ENCODE measurements at regions not wholly inside any gene's neighbourhood (a gene's known extent, or its start where the extent isn't known, plus 50 kb on each side); places are given as distances from the start of the nearest gene placed in this dataset.

DNA sequence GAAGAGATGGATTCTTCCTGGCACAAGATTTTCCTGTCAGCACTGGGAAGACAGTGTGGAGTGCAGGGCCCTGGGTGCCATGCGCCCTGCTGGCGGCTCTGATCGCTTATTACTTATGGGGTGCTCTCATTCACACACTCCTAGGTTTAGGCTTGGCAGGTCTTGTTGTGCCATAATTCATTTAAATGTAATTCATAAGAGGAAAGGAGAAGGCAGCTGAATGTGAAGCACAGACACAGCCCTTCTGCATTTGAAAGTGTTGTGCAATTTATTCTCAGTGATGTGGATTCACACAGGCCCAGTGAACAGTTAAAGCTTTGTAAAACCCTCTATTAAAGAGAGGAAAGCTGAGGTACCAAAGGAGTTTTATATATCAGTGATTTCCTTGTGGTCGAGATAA lies 249.7 kb downstream of the C4orf33 start:
- FAIRE-seq (no peak), ATAC-seq (no peak), DNase-seq (ENCODE audit: low read depth, low spot score) (no peak)
- Histone ChIP-seq H3K27me3 (replicated peaks in 1 of 2; ENCODE audit: control insufficient read depth in 2 of 2, insufficient read depth in 2 of 2, low read length in 1 of 2) (no peaks in the 10 kb centered on the region), H4K20me1 (ENCODE audit: control insufficient read depth, insufficient read depth) (no peaks in the 10 kb centered on the region), H3K79me2 (ENCODE audit: control insufficient read depth, insufficient read depth, low read length) (no peaks in the 10 kb centered on the region), H3K36me3 (ENCODE audit: control insufficient read depth in 2 of 2, insufficient read depth in 2 of 2, low read length in 1 of 2) (no peaks in the 10 kb centered on the region), H3K9me3 (replicated peaks; ENCODE audit: control insufficient read depth, insufficient read depth, low read length) (no peaks in the 10 kb centered on the region), H2AFZ (ENCODE audit: control insufficient read depth, low read depth, low read length) (no peak overlapping the region), H3K4me3 (no peak overlapping the region), H3K27ac (ENCODE audit: control insufficient read depth, insufficient read depth) (no peak overlapping the region), H3K4me1 (ENCODE audit: control insufficient read depth, insufficient read depth, low read length) (no peaks in the 10 kb centered on the region), H3K9ac (ENCODE audit: control insufficient read depth, insufficient read depth, low read length) (no peak overlapping the region), H3K4me2 (ENCODE audit: control insufficient read depth, insufficient read depth) (no peak overlapping the region)
- 37% methylated on average over 4 of the region's 4 CpGs for WGBS (ENCODE audit: insufficient coverage, insufficient replicate concordance, low lambda C conversion rate, missing lambda C conversion rate)
- TF ChIP-seq PKNOX1 (IDR thresholded peaks at IDR 0.05) (no peak), CBX5 (IDR thresholded peaks at IDR 0.05; ENCODE audit: low read depth) (no peak), POLR2AphosphoS5 (IDR thresholded peaks at IDR 0.05; ENCODE audit: low read length) (no peak), IRF4 (IDR thresholded peaks at IDR 0.05; ENCODE audit: low read depth, low read length) (no peak), SIN3A (IDR thresholded peaks at IDR 0.05; ENCODE audit: low read depth, low read length) (no peak), ASH2L (IDR thresholded peaks at IDR 0.05; ENCODE audit: borderline replicate concordance, low read depth) (no peak), BCL11A (IDR thresholded peaks at IDR 0.05; ENCODE audit: low read depth, low read length) (no peak), TARDBP (IDR thresholded peaks at IDR 0.05; ENCODE audit: borderline replicate concordance) (no peak), HDGF (IDR thresholded peaks at IDR 0.05) (no peak), YBX1 (IDR thresholded peaks at IDR 0.05) (no peak)
- intact Hi-C loops (cut with micrococcal nuclease; ENCODE audit: unreplicated experiment) (no loop called here), in situ Hi-C loops (cut with MboI) (no loop called here)
- RAD21 ChIA-PET (ENCODE audit: unreplicated experiment): no interaction called here
- POLR2A ChIA-PET: no interaction called here
- CTCF ChIA-PET: interaction anchor here (0.5 kb wide), 1 partner anchor 126 kb away, joined by 5 read pairs; no protein-coding TSS in a partner anchor
- BruUV-seq (replicated peaks): no TSS peak
- SMC1A ChIA-PET (ENCODE audit: uncharacterized antibody, unreplicated experiment): no interaction called here

DNA sequence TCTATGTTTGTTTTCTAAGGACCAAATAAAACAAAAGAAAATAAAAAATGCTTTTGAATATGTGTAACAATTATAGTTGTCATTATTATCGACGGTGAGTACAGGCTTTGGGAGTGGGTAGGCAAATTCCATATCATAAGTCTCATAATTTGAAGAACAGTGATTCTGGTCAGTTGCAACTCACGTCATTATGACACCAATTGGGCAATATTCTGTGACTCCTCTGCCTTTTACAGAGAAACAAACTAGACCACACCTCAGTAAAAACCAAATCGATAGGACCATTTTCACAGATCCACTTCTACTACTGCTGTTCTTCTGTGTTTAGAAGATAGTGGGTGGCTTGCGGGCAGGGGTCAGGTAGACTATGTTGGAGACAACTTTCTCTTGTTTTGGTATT lies 250.1 kb downstream of the C4orf33 start:
- no TSS peak for BruUV-seq (replicated peaks)
- H3K27ac ChIP-seq (ENCODE audit: control insufficient read depth, insufficient read depth): no peak overlapping the region
- H3K4me3 ChIP-seq: no peak overlapping the region
- H3K36me3 ChIP-seq (ENCODE audit: control insufficient read depth in 2 of 2, insufficient read depth in 2 of 2, low read length in 1 of 2): no peaks in the 10 kb centered on the region
- 50% methylated on average over 5 of the region's 5 CpGs for WGBS (ENCODE audit: insufficient coverage, insufficient replicate concordance, low lambda C conversion rate, missing lambda C conversion rate)
- DNase-seq (ENCODE audit: low read depth, low spot score): no peak
- no peak for FAIRE-seq
- no peak for ATAC-seq
- intact Hi-C loops (cut with micrococcal nuclease; ENCODE audit: unreplicated experiment) (no loop called here), in situ Hi-C loops (cut with MboI) (no loop called here)
- POLR2A ChIA-PET: no interaction called here
- H3K79me2 ChIP-seq (ENCODE audit: control insufficient read depth, insufficient read depth, low read length): no peaks in the 10 kb centered on the region
- no peak overlapping the region for H3K4me2 ChIP-seq (ENCODE audit: control insufficient read depth, insufficient read depth)
- no peaks in the 10 kb centered on the region for H3K9me3 ChIP-seq (replicated peaks; ENCODE audit: control insufficient read depth, insufficient read depth, low read length)
- no peak overlapping the region for H3K9ac ChIP-seq (ENCODE audit: control insufficient read depth, insufficient read depth, low read length)
- SMC1A ChIA-PET (ENCODE audit: uncharacterized antibody, unreplicated experiment): no interaction called here
- H4K20me1 ChIP-seq (ENCODE audit: control insufficient read depth, insufficient read depth): no peaks in the 10 kb centered on the region
- CTCF ChIA-PET: interaction anchor here (0.8 to 1.6 kb wide), 2 partner anchors 10 to 16 kb away, joined by 3 to 4 read pairs; no protein-coding TSS in a partner anchor
- no peaks in the 10 kb centered on the region for H3K27me3 ChIP-seq (replicated peaks in 1 of 2; ENCODE audit: control insufficient read depth in 2 of 2, insufficient read depth in 2 of 2, low read length in 1 of 2)
- H2AFZ ChIP-seq (ENCODE audit: control insufficient read depth, low read depth, low read length): no peak overlapping the region
- RAD21 ChIA-PET (ENCODE audit: unreplicated experiment): no interaction called here
- no peaks in the 10 kb centered on the region for H3K4me1 ChIP-seq (ENCODE audit: control insufficient read depth, insufficient read depth, low read length)
- TF ChIP-seq CUX1 (IDR thresholded peaks at IDR 0.05; ENCODE audit: insufficient replicate concordance, low read depth, low read length): no peak
- TF ChIP-seq HDAC2 (IDR thresholded peaks at IDR 0.05): no peak
- TF ChIP-seq TCF7 (IDR thresholded peaks at IDR 0.05; ENCODE audit: borderline replicate concordance): no peak
- no peak for TF ChIP-seq NFYB (IDR thresholded peaks at IDR 0.05; ENCODE audit: insufficient read depth, low read depth, low read length)
- TF ChIP-seq TCF3 (IDR thresholded peaks at IDR 0.05; ENCODE audit: borderline replicate concordance, insufficient read depth, low read depth, low read length): no peak
- TF ChIP-seq TARDBP (IDR thresholded peaks at IDR 0.05; ENCODE audit: borderline replicate concordance): no peak

All from GM12878 (cell line).